Tibial artery (tissue), 4 donors: ENCODE measurements at regions not wholly inside any gene's neighbourhood (a gene's known extent, or its start where the extent isn't known, plus 50 kb on each side); places are given as distances from the start of the nearest gene placed in this dataset.

Experiments
- DNase-seq, 2 donors: peaks; one replicate each; pipeline ENCODE4 v3.0.0-alpha.2; 2019
- H3K27ac ChIP-seq, 2 donors: fragments of 200-600 bp; sonication (generic) in 1 of 2; 1 replicate in 1 of 2; 2 replicates in 1 of 2; pipeline ENCODE4 v1.5.1; 2018 to 2019; ENCODE audit warnings: mild to moderate bottlenecking in 1 of 2
- H3K27me3 ChIP-seq, 2 donors: fragments of 200-600 bp; sonication (generic) in 1 of 2; one replicate each; pipeline versions ENCODE4 v1.5.1 to v1.6.0; 2016 to 2019
- H3K36me3 ChIP-seq, 3 donors: fragments of 200-600 bp; sonication (generic) in 2 of 3; one replicate each; pipeline ENCODE4 v1.5.1; 2016 to 2019; ENCODE audit warnings: mild to moderate bottlenecking in 2 of 3
- H3K4me1 ChIP-seq, 4 donors: fragments of 200-600 bp; sonication (generic) in 2 of 4; 1 replicate in 3 of 4; 2 replicates in 1 of 4; pipeline ENCODE4 v1.5.1; 2016 to 2019
- H3K4me3 ChIP-seq, 2 donors: fragments of 200-600 bp; sonication (generic) in 1 of 2; 1 replicate in 1 of 2; 2 replicates in 1 of 2; pipeline ENCODE4 v1.5.1; 2018 to 2019; ENCODE audit warnings: mild to moderate bottlenecking in 2 of 2
- H3K9me3 ChIP-seq, 3 donors: fragments of 200-600 bp; sonication (generic) in 1 of 3; one replicate each; pipeline ENCODE4 v1.5.1; 2016 to 2019
- CTCF ChIP-seq, 2 experiments: fragments of 200-600 bp in 1 of 2; fragments of 450-650 bp in 1 of 2; IDR thresholded peaks; one replicate each; pipeline ENCODE4 v1.5.1; 2017 to 2019; ENCODE audit warnings: antibody characterized with exemption in 2 of 2, mild to moderate bottlenecking in 1 of 2, moderate library complexity in 1 of 2
- intact Hi-C: fragments of 100-400 bp; cut with DNase I; formaldehyde crosslinking; loops from one replicate; pipeline ENCODE4 v1.15.0; 2023; ENCODE audit warnings: low total_unique reads

GRCh38 chr6:76708641-76709331, 636.3 kb upstream of the IMPG1 start:
- Histone ChIP-seq H3K4me1 (peaks cover 0 to 9% (median 0%) of the 10 kb centered on the region in 4 donors), H3K4me3 (no peak overlapping the region), H3K36me3 (no peaks in the 10 kb centered on the region), H3K27ac (no peak overlapping the region), H3K27me3 (no peaks in the 10 kb centered on the region), H3K9me3 (no peaks in the 10 kb centered on the region)
- intact Hi-C loops: no loop called here
- no peak for DNase-seq
- TF ChIP-seq CTCF (IDR thresholded peaks at IDR 0.05): no peak

GRCh38 chr6:76707630-76708029, 635.2 kb upstream of the IMPG1 start:
- Histone ChIP-seq H3K27ac (no peak overlapping the region), H3K9me3 (no peaks in the 10 kb centered on the region), H3K36me3 (no peaks in the 10 kb centered on the region), H3K4me3 (no peak overlapping the region), H3K27me3 (no peaks in the 10 kb centered on the region), H3K4me1 (peaks cover 0 to 9% (median 0%) of the 10 kb centered on the region in 4 donors)
- no peak for TF ChIP-seq CTCF (IDR thresholded peaks at IDR 0.05)
- no peak for DNase-seq
- intact Hi-C loops: no loop called here

GRCh38 chr6:76706631-76707030, 634.2 kb upstream of the IMPG1 start:
- no peaks in the 10 kb centered on the region for H3K27me3 ChIP-seq
- no peaks in the 10 kb centered on the region for H3K9me3 ChIP-seq
- H3K4me3 ChIP-seq: no peak overlapping the region
- no peak for DNase-seq
- no peak for TF ChIP-seq CTCF (IDR thresholded peaks at IDR 0.05)
- H3K27ac ChIP-seq: no peak overlapping the region
- H3K36me3 ChIP-seq: no peaks in the 10 kb centered on the region
- intact Hi-C loops: no loop called here
- H3K4me1 ChIP-seq: peaks cover 0 to 15% (median 4%) of the 10 kb centered on the region in 4 donors

- H3K36me3 ChIP-seq: no peaks in the 10 kb centered on the region
- no peak for DNase-seq
- no peak overlapping the region for H3K4me3 ChIP-seq
- H3K27ac ChIP-seq: no peak overlapping the region
- peaks cover 0 to 20% (median 7%) of the 10 kb centered on the region in 4 donors for H3K4me1 ChIP-seq
- H3K27me3 ChIP-seq: no peaks in the 10 kb centered on the region
- intact Hi-C loops: no loop called here
- no peaks in the 10 kb centered on the region for H3K9me3 ChIP-seq
- no peak for TF ChIP-seq CTCF (IDR thresholded peaks at IDR 0.05)
Measured at GRCh38 chr6:76706086-76706485, 633.6 kb upstream of the IMPG1 start.

- Histone ChIP-seq H3K36me3 (no peaks in the 10 kb centered on the region), H3K4me3 (no peak overlapping the region), H3K9me3 (no peaks in the 10 kb centered on the region), H3K27ac (no peak overlapping the region), H3K4me1 (peaks cover 0 to 20% (median 7%) of the 10 kb centered on the region in 4 donors), H3K27me3 (no peaks in the 10 kb centered on the region)
- no peak for DNase-seq
- TF ChIP-seq CTCF (IDR thresholded peaks at IDR 0.05): no peak
- intact Hi-C loops: no loop called here
Measured at GRCh38 chr6:76703786-76704185, 631.3 kb upstream of the IMPG1 start.
